ENCODE measurements at regions not wholly inside any gene's neighbourhood (a gene's known extent, or its start where the extent isn't known, plus 50 kb on each side); places are given as distances from the start of the nearest gene placed in this dataset.

GRCh38 chr13:22253107-22253506 is 582.2 kb downstream of the FGF9 start:
- no peak for DNase-seq

GRCh38 chr13:22256111-22256639 is 585.3 kb downstream of the FGF9 start:
- DNase-seq, result no peak

- no peak for DNase-seq
These were observed 591.4 kb downstream of the FGF9 start for GRCh38 chr13:22262001-22262885.

- DNase-seq, result no peak
These were observed 592.3 kb downstream of the FGF9 start for GRCh38 chr13:22263185-22263584.

DNA sequence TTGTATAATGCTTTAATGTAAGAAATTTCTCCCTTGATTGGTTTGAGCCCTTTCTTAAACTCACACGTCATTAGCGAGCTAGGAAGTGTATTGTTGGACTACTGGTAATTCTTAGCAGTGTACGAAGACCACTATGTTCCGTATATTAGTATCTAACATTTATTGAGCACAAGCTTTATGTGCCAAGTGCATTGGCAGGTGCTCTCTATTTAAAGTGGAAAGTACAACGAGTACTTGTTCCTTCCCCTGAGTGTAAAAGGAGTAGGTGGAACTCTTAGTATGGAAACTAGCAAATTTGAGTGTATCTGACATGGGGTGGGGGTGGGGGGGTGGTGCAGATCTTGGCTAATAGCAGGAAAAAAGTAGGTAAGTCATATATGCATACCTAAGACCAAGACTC is 594.7 kb downstream of the FGF9 start:
- no peak for DNase-seq

DNA sequence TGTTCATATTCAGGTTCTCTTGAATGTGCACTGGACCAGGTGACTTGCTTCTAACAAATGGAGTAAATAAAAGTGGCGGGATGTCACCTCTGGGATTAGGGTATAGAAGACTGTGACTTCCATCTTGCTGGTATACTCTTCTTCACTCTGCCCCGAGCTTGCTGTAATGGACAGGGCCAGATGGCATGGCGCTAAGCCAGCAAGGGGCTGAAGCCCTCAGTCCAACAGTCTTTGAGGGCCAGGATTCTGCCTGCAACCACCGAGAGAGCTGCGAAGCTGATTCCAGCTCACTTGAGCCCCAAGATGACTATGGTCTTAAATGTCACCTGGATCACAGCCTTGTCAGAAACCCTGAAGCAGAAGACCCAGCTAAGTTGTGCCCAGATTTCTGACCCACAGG is 600.0 kb downstream of the FGF9 start:
- no peak for DNase-seq

- no peak for DNase-seq
These were observed 601.0 kb downstream of the FGF9 start for GRCh38 chr13:22271903-22272302.

DNA sequence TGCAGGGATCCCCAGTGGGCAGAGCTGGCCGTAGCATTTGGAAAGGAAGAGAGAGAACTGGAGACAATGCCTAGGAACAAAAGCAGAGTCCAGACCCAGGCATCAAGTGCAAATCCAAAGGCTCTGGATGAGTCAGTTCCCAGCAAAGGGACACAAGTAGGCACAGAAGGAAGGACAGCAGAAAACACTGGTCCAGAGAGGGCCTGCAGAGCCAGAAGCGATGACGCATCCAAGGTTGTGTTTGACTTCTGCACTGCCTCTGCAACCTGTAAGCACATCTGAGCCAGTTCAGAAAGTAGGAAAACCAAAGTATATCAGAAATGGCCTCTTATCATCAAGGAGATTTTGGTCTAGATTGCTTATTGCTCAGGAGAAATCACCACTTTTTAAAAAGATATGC is 604.5 kb downstream of the FGF9 start:
- DNase-seq, result no peak

- no peak for DNase-seq
These were observed 605.7 kb downstream of the FGF9 start for GRCh38 chr13:22276616-22277015.

- DNase-seq, result peak; percentile 23 to 65 (median 33)
These were observed 607.6 kb downstream of the FGF9 start for GRCh38 chr13:22278336-22278929.

DNA sequence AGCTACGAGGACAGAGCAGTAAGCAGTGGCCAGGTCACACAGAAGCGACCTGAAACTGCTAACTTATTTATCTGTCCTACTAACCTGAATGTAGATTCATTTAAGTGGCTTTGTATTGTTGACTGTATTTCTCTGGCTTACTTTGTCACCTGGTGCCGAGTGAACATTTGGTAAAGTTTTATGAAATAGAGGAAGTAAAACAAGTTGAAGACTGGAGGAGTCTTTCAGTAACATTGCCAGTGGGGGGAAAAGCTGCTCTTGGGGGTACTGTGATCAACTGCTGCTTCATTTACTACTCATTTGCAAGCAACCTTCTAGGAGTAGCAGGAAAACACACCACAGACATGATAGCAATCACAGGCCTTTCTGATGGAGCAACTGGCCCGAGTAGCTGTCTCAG is 615.0 kb downstream of the FGF9 start:
- no peak for DNase-seq

GRCh38 chr13:22286338-22286737 is 615.5 kb downstream of the FGF9 start:
- DNase-seq, result no peak

DNA sequence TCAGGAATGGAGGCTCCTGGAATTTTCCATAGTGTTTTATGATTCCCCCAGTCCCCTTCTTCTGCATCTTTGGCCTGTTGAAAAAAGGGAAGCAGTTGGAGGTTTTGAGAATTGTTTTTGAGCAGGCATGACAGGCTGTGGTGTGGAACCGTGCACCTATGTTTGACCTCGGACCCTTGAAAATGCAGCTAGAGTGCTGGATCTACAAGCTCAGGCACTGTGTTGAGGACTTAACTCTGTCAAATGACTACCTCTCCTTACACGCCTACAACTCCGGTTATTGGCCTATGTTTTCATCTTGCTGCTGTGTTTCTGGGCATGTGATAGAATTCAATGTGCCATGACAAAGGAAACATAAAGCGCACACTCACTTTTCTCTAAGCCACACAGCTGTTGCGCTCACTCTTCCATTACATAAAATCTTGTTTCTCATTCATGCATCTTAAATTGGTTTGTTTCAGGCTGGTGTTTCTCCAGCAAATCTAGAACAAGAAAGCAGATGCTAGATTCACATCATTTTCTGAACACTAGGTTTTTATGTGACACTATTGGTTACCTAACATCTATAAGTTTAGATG is 616.6 kb downstream of the FGF9 start:
- DNase-seq, result no peak

GRCh38 chr13:22288496-22288895 is 617.6 kb downstream of the FGF9 start:
- no peak for DNase-seq

DNA sequence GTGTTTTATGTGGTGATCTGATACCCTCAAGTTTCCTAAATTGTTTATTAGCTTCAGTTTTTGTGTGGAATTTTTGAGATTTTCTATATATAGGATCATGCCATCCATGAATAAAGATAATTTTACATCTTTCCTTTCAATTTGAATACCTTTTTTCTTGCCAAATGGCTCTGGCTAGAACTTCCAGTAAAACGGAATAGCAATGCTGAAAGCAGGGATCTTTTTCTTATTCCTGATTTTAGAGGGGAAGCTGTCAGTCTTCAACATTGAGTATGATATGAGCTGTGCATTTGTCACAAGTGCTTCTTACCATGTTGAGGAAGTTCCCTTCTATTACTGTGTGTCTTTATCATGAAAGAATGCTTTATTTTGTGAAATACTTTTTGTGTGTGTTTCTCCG is 618.8 kb downstream of the FGF9 start:
- no peak for DNase-seq

- peak in 1 of 6 experiments; percentile 2 for DNase-seq
These were observed 627.7 kb downstream of the FGF9 start for GRCh38 chr13:22298530-22298929.

DNA sequence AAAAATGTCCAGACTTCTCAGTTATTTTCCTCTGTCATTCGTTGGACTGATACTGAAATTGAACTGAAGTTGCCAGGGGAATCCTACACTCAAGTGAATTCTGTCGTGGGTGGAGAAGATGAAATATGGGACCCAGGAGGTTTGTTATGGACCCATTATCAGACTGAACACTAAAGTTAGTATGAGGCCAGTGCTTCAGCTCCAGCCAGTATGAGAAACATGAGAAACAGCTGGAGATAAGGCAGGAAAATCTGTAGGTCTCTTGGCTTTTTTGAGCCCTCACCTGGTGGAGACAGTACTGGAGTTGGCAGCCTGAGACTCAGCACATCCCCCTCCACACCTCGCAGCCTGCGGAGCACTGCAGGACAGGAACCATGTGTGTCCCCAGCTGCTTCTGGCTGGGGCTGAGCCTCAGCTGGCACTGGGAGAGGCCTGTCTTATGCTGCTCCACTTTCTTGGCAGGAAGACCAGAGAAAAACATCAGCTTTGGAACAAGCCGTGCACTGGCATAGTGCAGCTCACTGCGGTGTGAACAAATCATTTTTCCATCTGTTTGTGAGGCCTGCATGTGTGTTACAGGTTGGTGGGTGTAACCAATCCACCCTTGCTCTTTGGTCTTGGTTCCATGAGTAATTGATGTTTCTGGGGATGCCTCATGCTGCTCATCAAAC is 641.0 kb downstream of the FGF9 start:
- DNase-seq, result no peak

- no peak for DNase-seq
These were observed 641.5 kb downstream of the FGF9 start for GRCh38 chr13:22312405-22312803.

- no peak for DNase-seq
These were observed 645.7 kb downstream of the FGF9 start for GRCh38 chr13:22316494-22317025.

GRCh38 chr13:22320991-22321390 is 650.1 kb downstream of the FGF9 start:
- DNase-seq, result no peak

GRCh38 chr13:22325761-22326160 is 654.9 kb downstream of the FGF9 start:
- DNase-seq, result no peak

DNA sequence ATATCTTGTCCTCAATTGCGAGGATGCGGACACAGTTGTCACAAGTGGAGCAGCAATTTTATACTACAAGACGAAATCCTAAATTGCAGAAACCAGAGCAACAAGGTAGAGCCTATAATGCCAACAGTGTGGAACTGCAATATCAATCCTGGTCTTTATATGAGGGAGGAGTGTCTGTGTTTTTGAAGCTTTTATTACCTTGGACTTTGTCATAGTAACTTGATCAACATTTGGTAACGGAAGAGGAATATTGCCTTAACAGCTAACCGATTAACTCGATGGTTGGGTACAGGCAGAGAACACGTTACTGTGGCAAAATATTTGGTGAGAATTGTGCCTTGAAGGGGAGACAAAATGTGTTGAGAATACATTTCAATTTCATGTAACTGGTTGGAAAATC is 661.5 kb downstream of the FGF9 start:
- DNase-seq, result no peak

DNA sequence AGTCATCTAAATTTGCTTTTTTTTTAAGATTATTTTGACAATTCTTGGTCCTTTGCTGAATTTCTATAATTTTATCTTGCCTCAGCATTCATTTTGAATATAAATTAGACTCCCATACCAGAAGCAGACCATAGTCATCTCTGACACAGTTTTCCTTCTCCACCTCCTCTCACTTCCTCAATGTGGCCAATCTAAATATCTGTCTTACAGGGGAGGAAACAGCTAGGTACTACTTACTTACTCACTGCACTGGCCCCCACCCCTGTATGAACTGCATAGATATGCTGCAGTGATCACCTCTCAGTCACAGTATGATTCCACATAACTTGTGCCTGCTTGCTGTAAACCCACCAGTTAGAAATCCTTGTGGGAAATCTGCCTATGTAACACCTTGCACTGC is 665.6 kb downstream of the FGF9 start:
- no peak for DNase-seq
